Kidney capillary endothelial cell (primary cell): ENCODE measurements at regions not wholly inside any gene's neighbourhood (a gene's known extent, or its start where the extent isn't known, plus 50 kb on each side); places are given as distances from the start of the nearest gene placed in this dataset.

ENCODE experiments used
- DNase-seq: peaks from one replicate; pipeline ENCODE4 v3.0.0-alpha.2; 2018; ENCODE audit warnings: low spot score

GRCh38 chr1:47630346-47630745 lies 192.5 kb downstream of the FOXD2 start:
- DNase-seq: no peak

DNA sequence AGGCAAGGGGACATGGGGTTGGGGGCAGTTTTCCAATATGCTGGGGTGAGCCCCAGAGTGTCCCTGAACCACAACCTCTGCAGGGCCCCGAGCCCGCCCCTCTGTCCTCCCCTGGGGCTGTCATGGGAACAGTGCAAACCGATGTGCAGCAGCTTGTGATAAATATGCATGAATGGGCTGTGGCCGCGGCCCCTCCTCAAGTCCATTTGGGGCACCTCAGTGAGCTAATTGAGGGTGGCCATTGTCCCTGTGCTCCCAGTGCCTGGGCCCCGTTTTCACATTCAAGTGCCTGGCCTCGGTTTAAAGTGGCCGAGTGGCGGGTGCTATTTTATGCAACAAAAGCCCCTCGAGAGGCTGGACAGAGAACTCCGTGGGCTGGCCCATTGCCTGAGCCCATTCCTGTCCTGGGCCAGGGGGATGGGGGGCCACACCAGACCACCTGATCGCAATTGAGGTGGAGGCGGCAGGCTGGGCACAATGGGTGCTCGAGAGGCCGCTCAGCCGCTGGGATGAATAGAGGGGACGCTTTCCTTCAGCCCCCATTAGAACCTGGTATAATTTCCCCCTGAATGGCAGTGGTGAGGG lies 193.7 kb downstream of the FOXD2 start:
- DNase-seq: no peak

GRCh38 chr1:47635111-47635510 lies 197.3 kb downstream of the FOXD2 start:
- DNase-seq: no peak

- no peak for DNase-seq
Observed at GRCh38 chr1:47635597-47635996, 197.8 kb downstream of the FOXD2 start.

- no peak for DNase-seq
Observed at GRCh38 chr1:47637111-47637685, 199.4 kb downstream of the FOXD2 start.

- DNase-seq: no peak
Observed at GRCh38 chr1:47638240-47638639, 200.4 kb downstream of the FOXD2 start.

- DNase-seq: no peak
Observed at GRCh38 chr1:47638713-47639112, 200.9 kb downstream of the FOXD2 start.

GRCh38 chr1:47643306-47644211 lies 205.7 kb downstream of the FOXD2 start:
- DNase-seq: no peak

GRCh38 chr1:47644212-47644573 lies 206.3 kb downstream of the FOXD2 start:
- no peak for DNase-seq

DNA sequence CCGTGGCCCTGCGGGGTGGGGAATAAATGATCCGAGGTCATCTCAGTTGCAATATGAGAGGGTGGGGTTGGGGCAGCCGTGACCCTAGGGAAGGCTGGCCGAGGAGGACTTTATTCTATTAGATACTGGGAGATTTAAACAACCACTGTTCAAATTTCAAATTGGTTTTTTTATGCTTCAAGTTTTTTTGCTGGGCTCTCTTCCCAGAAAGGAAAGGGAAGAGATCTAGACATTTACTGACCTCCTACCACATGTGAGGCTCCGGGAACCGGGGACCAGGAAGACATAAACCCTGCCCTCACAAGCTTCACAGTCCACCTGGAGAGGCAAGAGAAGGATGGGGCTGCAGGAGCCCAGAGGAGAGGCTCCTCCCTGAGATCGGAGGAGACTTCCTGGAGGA lies 207.3 kb downstream of the FOXD2 start:
- no peak for DNase-seq

GRCh38 chr1:47646676-47647075 lies 208.8 kb downstream of the FOXD2 start:
- DNase-seq: no peak

DNA sequence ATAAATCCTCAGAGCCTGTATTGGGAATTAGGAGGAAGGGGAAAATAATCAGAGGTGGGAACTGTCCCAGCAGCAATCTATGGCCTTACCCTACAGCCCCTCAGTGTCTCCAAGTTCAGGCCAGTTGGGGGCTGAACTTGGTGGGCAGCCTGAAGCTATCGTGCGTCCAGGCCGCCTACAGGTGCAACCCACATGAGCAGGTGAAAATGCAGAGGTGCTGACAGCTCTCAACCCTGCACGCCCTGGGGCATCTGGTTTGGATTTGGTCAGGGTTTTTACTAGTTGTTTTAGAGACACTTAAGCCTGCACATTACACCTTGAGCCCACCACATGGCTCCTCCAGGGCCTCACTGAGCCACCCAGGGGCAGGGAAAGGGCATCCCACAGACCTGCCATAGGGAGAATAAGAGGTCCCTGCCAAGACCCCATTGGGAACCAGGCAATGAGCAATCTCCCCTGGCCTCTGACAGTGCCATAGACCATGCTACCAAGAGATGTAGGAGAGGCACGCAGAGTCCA lies 209.5 kb downstream of the FOXD2 start:
- DNase-seq: no peak

DNA sequence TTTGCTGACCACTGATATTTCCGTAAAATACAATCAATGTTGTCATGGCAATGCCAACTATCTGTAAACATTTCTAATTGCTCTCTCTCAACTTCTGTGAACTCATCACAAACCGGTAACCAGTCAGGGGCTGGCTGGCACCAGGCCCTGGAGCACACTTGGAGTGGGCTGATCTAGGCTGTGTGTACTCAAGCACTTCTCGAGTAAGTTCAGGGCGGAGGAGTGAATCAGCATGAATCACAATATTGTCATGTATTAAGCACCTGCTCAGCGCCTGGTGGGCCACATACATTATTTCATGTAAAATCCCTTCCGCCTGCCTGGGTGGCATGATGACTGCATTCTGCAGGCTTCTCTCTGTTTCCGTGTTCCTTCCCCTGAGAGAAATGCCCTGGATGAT lies 212.4 kb downstream of the FOXD2 start:
- DNase-seq: peak; percentile 52

- DNase-seq: no peak
Observed at GRCh38 chr1:47650611-47651010, 212.8 kb downstream of the FOXD2 start.

DNA sequence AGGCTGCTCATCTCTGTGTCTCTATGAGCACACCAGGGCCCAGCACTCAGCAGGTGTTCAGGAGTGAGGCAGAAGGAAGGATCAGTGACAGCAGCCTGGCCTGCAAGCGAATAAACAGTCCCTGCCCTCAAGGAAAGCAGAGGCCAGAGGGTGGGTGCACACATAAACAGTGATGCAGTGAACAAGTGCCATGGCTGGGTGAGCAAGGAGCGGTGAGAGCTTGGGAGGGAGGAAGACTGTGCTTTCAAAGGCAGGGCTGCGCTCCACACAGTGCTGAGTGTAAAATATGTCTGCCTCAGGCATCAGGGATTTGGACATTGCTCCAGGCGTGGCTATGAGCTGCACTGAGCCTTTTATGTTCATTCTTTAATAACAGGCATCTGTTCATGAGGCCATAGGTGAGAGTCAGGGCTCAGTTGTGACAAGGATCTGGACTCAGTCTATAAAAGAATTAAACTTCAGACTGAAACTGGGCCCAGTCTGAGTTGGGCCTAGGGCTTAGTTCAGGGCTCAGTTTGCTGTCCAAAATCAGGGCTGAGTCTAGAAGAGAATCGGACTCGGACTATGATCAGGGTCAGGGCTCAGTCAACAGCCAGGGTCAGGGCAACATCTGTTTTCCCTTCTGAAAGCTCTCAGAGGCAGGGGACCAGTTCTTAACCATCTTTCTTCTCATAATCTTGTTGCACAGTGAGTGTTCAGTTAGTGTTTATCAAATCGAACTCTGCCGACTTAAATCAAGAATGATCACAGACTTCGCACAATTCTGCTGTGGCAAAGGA lies 213.7 kb downstream of the FOXD2 start:
- no peak for DNase-seq

DNA sequence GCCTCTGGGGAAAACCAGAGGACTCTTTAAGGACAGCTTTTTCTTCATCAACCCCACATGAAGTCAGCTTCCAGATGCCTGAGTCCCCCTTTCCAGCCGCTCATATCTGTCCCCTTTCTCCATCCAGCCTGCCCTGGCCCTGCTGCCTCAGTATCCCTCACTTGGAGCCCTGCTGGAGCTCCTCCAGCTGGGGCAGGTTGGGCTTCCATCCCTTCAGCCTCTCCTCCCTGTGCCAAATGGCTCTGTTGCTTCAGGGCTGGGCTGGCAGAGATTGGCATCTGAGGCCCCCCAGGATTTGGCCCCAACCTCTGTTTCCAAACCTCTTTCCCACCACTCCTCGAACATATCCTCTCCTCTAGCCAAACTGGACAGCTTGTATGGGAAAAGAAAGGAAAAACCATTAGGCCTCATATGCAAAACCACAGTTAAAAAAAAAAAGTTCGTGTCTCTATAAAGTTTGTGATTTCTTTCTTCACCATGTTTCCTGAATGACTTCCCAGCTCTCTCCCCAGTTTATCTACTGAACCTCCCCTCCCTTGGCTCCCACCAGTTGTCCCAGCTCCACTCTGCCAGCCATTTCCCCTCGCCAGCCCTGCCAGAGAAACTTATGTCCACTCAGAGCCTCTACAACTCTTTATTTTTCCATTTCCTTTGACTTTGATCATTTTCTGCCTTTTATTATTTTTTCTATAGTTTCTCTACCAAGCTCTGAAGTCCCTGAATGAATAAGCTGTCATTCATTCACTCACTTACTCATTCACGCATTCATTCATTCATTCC lies 217.9 kb downstream of the FOXD2 start:
- DNase-seq: no peak

- no peak for DNase-seq
Observed at GRCh38 chr1:47656719-47657685, 219.2 kb downstream of the FOXD2 start.

GRCh38 chr1:47658161-47658920 lies 220.5 kb downstream of the FOXD2 start:
- no peak for DNase-seq

- DNase-seq: no peak
Observed at GRCh38 chr1:47659146-47659545, 221.3 kb downstream of the FOXD2 start.

DNA sequence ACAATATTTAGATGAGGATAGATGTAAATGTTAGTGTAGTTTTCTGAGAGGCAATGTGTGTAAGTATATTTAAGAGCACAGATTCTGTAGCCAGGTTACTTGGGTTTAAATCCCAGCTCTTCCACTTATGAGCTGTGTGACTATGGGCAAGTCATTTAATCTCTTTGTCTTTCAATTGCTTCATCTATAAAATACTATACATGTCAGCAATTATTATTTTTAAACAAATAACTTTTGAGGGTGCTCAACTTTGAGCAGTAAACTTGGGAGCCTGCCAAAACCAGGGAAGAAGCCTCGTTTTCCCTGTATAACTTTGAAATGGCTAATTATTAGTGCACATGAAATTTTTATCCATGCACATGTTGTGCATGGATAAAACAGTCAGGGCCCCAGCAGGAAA lies 222.8 kb downstream of the FOXD2 start:
- no peak for DNase-seq
